B cell (primary cell): ENCODE measurements at regions not wholly inside any gene's neighbourhood (a gene's known extent, or its start where the extent isn't known, plus 50 kb on each side); places are given as distances from the start of the nearest gene placed in this dataset.

Experiments
- EZH2 ChIP-seq: IDR thresholded peaks from 2 replicates; pipeline ENCODE4 v1.6.1; 2012; ENCODE audit warnings: borderline replicate concordance, low read depth, mild to moderate bottlenecking, moderate library complexity, low read length; ENCODE audit not compliant: insufficient read depth, poor library complexity, severe bottlenecking
- TF ChIP-seq, protein P1 (sequence below): fragments of 200-600 bp; IDR thresholded peaks from one replicate; pipeline ENCODE4 v1.8.0; 2022; ENCODE audit warnings: antibody characterized with exemption, mild to moderate bottlenecking

GRCh38 chr7:11946794-11947193 lies 114.8 kb upstream of the THSD7A start:
- TF ChIP-seq, protein P1, sequence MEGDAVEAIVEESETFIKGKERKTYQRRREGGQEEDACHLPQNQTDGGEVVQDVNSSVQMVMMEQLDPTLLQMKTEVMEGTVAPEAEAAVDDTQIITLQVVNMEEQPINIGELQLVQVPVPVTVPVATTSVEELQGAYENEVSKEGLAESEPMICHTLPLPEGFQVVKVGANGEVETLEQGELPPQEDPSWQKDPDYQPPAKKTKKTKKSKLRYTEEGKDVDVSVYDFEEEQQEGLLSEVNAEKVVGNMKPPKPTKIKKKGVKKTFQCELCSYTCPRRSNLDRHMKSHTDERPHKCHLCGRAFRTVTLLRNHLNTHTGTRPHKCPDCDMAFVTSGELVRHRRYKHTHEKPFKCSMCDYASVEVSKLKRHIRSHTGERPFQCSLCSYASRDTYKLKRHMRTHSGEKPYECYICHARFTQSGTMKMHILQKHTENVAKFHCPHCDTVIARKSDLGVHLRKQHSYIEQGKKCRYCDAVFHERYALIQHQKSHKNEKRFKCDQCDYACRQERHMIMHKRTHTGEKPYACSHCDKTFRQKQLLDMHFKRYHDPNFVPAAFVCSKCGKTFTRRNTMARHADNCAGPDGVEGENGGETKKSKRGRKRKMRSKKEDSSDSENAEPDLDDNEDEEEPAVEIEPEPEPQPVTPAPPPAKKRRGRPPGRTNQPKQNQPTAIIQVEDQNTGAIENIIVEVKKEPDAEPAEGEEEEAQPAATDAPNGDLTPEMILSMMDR: no peak
- no peak for TF ChIP-seq EZH2
